ENCODE measurements at regions not wholly inside any gene's neighbourhood (a gene's known extent, or its start where the extent isn't known, plus 50 kb on each side); places are given as distances from the start of the nearest gene placed in this dataset.

DNA sequence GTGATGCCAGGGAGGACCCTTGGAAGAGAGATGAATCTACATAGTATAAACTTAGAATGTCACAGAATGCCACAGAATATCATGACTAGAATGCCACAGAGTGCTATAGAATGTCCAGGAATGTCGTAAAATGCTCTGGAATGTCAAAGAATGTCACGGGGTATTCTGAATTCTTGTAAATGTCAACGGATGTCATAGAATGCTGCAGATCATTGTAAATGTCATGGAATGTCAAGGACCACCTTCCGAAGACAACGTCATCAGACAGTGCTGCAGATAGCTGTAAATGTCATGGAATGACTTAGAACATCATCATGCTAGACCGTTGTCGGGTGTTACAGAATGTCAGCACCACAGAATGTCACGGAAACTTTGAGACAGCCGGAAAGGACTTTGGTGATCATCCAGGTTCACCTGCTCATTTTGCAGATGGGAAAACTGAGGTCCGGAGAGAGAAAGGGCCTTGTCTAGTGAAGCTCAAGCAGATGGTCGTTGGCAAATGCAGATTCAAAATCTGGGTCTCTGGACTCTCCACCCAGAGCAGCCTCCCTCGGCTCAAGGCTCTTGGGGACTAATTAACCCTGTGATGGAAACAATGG lies 117.1 kb downstream of the LHX2 start:
- TF ChIP-seq, protein P1, sequence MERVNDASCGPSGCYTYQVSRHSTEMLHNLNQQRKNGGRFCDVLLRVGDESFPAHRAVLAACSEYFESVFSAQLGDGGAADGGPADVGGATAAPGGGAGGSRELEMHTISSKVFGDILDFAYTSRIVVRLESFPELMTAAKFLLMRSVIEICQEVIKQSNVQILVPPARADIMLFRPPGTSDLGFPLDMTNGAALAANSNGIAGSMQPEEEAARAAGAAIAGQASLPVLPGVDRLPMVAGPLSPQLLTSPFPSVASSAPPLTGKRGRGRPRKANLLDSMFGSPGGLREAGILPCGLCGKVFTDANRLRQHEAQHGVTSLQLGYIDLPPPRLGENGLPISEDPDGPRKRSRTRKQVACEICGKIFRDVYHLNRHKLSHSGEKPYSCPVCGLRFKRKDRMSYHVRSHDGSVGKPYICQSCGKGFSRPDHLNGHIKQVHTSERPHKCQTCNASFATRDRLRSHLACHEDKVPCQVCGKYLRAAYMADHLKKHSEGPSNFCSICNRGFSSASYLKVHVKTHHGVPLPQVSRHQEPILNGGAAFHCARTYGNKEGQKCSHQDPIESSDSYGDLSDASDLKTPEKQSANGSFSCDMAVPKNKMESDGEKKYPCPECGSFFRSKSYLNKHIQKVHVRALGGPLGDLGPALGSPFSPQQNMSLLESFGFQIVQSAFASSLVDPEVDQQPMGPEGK (CRISPR knock-in tag; IDR thresholded peaks at IDR 0.05; ENCODE audit: borderline replicate concordance): no peak
- no peak for TF ChIP-seq ZFP3 (CRISPR knock-in tag; IDR thresholded peaks at IDR 0.05)
- TF ChIP-seq ARNTL (CRISPR knock-in tag; IDR thresholded peaks at IDR 0.05; ENCODE audit: borderline replicate concordance, low read depth): no peak
- TF ChIP-seq CSDC2 (CRISPR knock-in tag; IDR thresholded peaks at IDR 0.05): no peak
- no peak for TF ChIP-seq ISL1 (CRISPR knock-in tag; IDR thresholded peaks at IDR 0.05)
